Cardiac muscle cell (in vitro differentiated cells and primary cell): ENCODE measurements at regions not wholly inside any gene's neighbourhood (a gene's known extent, or its start where the extent isn't known, plus 50 kb on each side); places are given as distances from the start of the nearest gene placed in this dataset.

Source experiments
- DNase-seq, 2 donors: peaks; one replicate each; pipeline versions ENCODE4 v3.0.0 to v3.0.0-alpha.2; 2010 to 2017; ENCODE audit warnings: low read depth in 1 of 2, low spot score in 1 of 2
- H3K27ac ChIP-seq: fragments of 200-600 bp; sonication (generic); 2 replicates; pipeline ENCODE4 v1.5.1; 2016
- H3K27me3 ChIP-seq: fragments of 200-600 bp; sonication (generic); 2 replicates; pipeline ENCODE4 v1.6.0; 2016; ENCODE audit warnings: control low read depth
- H3K36me3 ChIP-seq: fragments of 200-600 bp; sonication (generic); 2 replicates; pipeline ENCODE4 v1.5.1; 2016; ENCODE audit warnings: control low read depth
- H3K4me1 ChIP-seq: fragments of 200-600 bp; sonication (generic); 2 replicates; pipeline ENCODE4 v1.8.1; 2017; ENCODE audit warnings: low read depth, mild to moderate bottlenecking, mixed run types
- H3K4me3 ChIP-seq: fragments of 200-600 bp; sonication (generic); 2 replicates; pipeline ENCODE4 v1.5.1; 2016; ENCODE audit warnings: mild to moderate bottlenecking
- H3K9me3 ChIP-seq: fragments of 200-600 bp; sonication (generic); 2 replicates; pipeline ENCODE4 v1.5.1; 2017; ENCODE audit warnings: low read depth, mild to moderate bottlenecking, control low read depth
- CTCF ChIP-seq: IDR thresholded peaks from 2 replicates; pipeline ENCODE4 v1.5.1; 2012; ENCODE audit warnings: low read depth, mild to moderate bottlenecking, low read length

DNA sequence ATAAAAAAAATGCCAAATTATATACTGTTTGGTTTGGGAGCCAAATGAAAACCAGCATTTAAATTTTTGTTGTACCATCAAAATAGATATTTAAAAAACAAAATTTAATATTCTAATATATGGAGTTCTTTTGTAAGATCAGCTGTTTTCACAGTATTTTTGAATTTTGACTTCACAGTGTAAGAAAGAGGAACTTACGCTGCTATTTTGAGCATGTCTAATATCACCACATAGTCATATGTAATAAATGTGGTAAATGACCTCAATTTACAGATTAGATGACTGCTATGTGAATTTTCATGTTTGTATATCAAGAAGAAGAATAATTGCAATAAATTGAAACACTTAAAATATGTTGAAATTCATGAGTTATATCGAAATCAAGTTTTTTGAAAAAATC is 189.6 kb downstream of the ARRDC4 start:
- Histone ChIP-seq H3K36me3 (no peaks in the 10 kb centered on the region), H3K27ac (no peak overlapping the region), H3K27me3 (no peaks in the 10 kb centered on the region), H3K4me1 (no peaks in the 10 kb centered on the region), H3K9me3 (no peaks in the 10 kb centered on the region), H3K4me3 (no peak overlapping the region)
- TF ChIP-seq CTCF: no peak
- no peak for DNase-seq

- DNase-seq: no peak
- Histone ChIP-seq H3K9me3 (no peaks in the 10 kb centered on the region), H3K27ac (no peak overlapping the region), H3K27me3 (no peaks in the 10 kb centered on the region), H3K36me3 (no peaks in the 10 kb centered on the region), H3K4me1 (no peaks in the 10 kb centered on the region), H3K4me3 (no peak overlapping the region)
- TF ChIP-seq CTCF: no peak
These were observed 190.0 kb downstream of the ARRDC4 start for GRCh38 chr15:98150536-98150935.

DNA sequence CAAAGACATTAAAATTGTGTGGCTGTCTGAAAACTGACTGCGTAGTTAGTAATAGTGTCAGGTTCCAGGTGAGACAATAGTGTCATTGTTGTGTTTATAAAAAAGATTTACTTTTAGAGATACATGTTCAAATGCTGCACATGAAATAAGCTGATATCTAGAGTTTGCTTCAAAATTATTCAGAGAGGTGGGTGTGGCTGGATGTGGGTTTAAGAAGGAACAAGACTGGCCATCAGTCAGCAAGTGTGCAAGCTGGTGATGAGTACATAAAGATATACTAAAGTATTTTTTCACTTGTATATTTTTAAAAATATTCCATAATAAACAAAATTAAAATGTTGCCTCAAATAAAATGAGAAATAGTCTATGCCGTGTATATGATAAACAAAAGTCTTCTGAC is 190.6 kb downstream of the ARRDC4 start:
- Histone ChIP-seq H3K4me1 (no peaks in the 10 kb centered on the region), H3K36me3 (no peaks in the 10 kb centered on the region), H3K27ac (no peak overlapping the region), H3K27me3 (no peaks in the 10 kb centered on the region), H3K9me3 (no peaks in the 10 kb centered on the region), H3K4me3 (no peak overlapping the region)
- TF ChIP-seq CTCF: no peak
- DNase-seq: no peak

DNA sequence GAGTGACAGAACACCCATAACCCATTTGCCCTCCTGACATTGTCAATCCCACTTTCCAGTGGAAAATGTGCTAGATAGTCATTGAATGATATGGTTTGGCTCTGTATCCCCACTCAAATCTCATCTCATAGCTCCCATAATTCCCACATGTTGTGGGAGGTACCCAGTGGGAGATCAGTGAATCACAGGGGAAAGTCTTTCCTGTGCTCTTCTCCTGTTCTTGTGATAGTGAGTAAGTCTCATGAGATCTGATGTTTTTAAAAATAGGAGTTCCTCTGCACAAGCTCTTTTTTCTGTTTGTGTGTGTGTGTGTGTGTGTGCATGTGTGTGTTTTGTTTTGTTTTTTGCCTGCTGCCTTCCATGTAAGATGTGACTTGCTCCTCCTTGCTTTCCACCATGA is 191.7 kb downstream of the ARRDC4 start:
- no peaks in the 10 kb centered on the region for H3K9me3 ChIP-seq
- H3K4me3 ChIP-seq: no peak overlapping the region
- no peaks in the 10 kb centered on the region for H3K27me3 ChIP-seq
- DNase-seq: no peak
- no peak for TF ChIP-seq CTCF
- no peaks in the 10 kb centered on the region for H3K36me3 ChIP-seq
- H3K4me1 ChIP-seq: no peaks in the 10 kb centered on the region
- H3K27ac ChIP-seq: no peak overlapping the region

- H3K36me3 ChIP-seq: no peaks in the 10 kb centered on the region
- no peaks in the 10 kb centered on the region for H3K4me1 ChIP-seq
- no peak overlapping the region for H3K4me3 ChIP-seq
- H3K9me3 ChIP-seq: no peaks in the 10 kb centered on the region
- H3K27ac ChIP-seq: no peak overlapping the region
- no peaks in the 10 kb centered on the region for H3K27me3 ChIP-seq
- no peak for TF ChIP-seq CTCF
- DNase-seq: peak in 1 of 2 donors; percentile 22
These were observed 194.4 kb downstream of the ARRDC4 start for GRCh38 chr15:98154863-98155262.

- no peaks in the 10 kb centered on the region for H3K27me3 ChIP-seq
- H3K4me3 ChIP-seq: no peak overlapping the region
- DNase-seq: no peak
- H3K4me1 ChIP-seq: no peaks in the 10 kb centered on the region
- H3K9me3 ChIP-seq: no peaks in the 10 kb centered on the region
- H3K36me3 ChIP-seq: no peaks in the 10 kb centered on the region
- H3K27ac ChIP-seq: no peak overlapping the region
- TF ChIP-seq CTCF: no peak
These were observed 194.9 kb downstream of the ARRDC4 start for GRCh38 chr15:98155356-98155755.
